Ishikawa (cell line): ENCODE measurements at regions not wholly inside any gene's neighbourhood (a gene's known extent, or its start where the extent isn't known, plus 50 kb on each side); places are given as distances from the start of the nearest gene placed in this dataset.

Source experiments
- CEBPB ChIP-seq: IDR thresholded peaks from 2 replicates; pipeline ENCODE4 v1.6.1; 2012
- EGR1 ChIP-seq: IDR thresholded peaks from 2 replicates; pipeline ENCODE4 v1.6.1; 2012
- EP300 ChIP-seq: IDR thresholded peaks from 2 replicates; pipeline ENCODE4 v1.6.1; 2012; ENCODE audit warnings: borderline replicate concordance
- RAD21 ChIP-seq: IDR thresholded peaks from 2 replicates; pipeline ENCODE4 v1.6.1; 2012; ENCODE audit warnings: low read depth
- TAF1 ChIP-seq: IDR thresholded peaks from 2 replicates; pipeline ENCODE4 v1.6.1; 2012; ENCODE audit warnings: low read depth, mild to moderate bottlenecking
- TCF12 ChIP-seq: IDR thresholded peaks from 2 replicates; pipeline ENCODE4 v1.6.1; 2012; ENCODE audit warnings: low read depth
- ZBTB7A ChIP-seq: IDR thresholded peaks from 2 replicates; pipeline ENCODE4 v1.6.1; 2012; ENCODE audit warnings: low read depth
- TF ChIP-seq, protein P1 (sequence below): IDR thresholded peaks from 2 replicates; pipeline ENCODE4 v1.6.1; 2012
- TF ChIP-seq, protein P2 (sequence below): IDR thresholded peaks from 2 replicates; pipeline ENCODE4 v1.6.1; 2012; ENCODE audit warnings: low read depth, mild to moderate bottlenecking

DNA sequence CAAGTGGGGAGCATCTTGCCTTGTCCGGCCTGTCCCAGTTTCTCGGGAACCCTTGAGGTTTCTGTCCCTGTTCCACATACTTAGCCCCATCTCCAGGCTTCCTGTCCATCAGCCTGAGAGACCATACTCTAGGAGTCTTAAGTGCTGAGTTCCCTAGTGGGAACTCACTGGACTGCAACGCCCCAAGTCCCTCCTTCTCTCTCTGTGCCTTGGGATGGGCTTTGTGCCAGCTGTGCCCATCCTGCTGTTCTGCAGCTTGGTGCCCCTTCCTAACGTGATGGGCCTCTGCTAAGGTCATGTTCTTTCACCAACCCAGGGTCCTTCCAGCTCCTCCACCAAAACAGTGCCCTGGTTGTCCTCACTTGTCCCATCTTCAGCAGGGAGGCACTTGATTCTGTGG is 222.3 kb upstream of the ANKRD55 start:
- TF ChIP-seq CEBPB (no peak), TAF1 (no peak), EP300 (no peak), RAD21 (no peak), EGR1 (no peak), TCF12 (no peak), ZBTB7A (no peak)
- TF ChIP-seq, protein P1, sequence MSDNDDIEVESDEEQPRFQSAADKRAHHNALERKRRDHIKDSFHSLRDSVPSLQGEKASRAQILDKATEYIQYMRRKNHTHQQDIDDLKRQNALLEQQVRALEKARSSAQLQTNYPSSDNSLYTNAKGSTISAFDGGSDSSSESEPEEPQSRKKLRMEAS = no peak
- TF ChIP-seq, protein P2, sequence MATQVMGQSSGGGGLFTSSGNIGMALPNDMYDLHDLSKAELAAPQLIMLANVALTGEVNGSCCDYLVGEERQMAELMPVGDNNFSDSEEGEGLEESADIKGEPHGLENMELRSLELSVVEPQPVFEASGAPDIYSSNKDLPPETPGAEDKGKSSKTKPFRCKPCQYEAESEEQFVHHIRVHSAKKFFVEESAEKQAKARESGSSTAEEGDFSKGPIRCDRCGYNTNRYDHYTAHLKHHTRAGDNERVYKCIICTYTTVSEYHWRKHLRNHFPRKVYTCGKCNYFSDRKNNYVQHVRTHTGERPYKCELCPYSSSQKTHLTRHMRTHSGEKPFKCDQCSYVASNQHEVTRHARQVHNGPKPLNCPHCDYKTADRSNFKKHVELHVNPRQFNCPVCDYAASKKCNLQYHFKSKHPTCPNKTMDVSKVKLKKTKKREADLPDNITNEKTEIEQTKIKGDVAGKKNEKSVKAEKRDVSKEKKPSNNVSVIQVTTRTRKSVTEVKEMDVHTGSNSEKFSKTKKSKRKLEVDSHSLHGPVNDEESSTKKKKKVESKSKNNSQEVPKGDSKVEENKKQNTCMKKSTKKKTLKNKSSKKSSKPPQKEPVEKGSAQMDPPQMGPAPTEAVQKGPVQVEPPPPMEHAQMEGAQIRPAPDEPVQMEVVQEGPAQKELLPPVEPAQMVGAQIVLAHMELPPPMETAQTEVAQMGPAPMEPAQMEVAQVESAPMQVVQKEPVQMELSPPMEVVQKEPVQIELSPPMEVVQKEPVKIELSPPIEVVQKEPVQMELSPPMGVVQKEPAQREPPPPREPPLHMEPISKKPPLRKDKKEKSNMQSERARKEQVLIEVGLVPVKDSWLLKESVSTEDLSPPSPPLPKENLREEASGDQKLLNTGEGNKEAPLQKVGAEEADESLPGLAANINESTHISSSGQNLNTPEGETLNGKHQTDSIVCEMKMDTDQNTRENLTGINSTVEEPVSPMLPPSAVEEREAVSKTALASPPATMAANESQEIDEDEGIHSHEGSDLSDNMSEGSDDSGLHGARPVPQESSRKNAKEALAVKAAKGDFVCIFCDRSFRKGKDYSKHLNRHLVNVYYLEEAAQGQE = peak; percentile 30; the same call in 1 of the 2 replicates
